Progenitor cell of endocrine pancreas (in vitro differentiated cells): ENCODE measurements at regions not wholly inside any gene's neighbourhood (a gene's known extent, or its start where the extent isn't known, plus 50 kb on each side); places are given as distances from the start of the nearest gene placed in this dataset.

Experiments used
- DNase-seq: peaks from one replicate; pipeline ENCODE4 v3.0.0; 2021; ENCODE audit warnings: low spot score; ENCODE audit not compliant: unreplicated experiment
- H3K27ac Mint-ChIP-seq: 2 replicates; pipeline ENCODE4 v1.8.0; 2021; ENCODE audit warnings: mild to moderate bottlenecking, moderate library complexity, mixed read lengths
- H3K27me3 Mint-ChIP-seq: 2 replicates; pipeline ENCODE4 v1.8.0; 2021; ENCODE audit warnings: mixed read lengths
- H3K36me3 Mint-ChIP-seq: 2 replicates; pipeline ENCODE4 v1.8.0; 2022; ENCODE audit warnings: mixed read lengths; ENCODE audit not compliant: insufficient read depth
- H3K4me1 Mint-ChIP-seq: 2 replicates; pipeline ENCODE4 v1.8.0; 2021; ENCODE audit warnings: low read depth, mixed read lengths
- H3K4me3 Mint-ChIP-seq: 2 replicates; pipeline ENCODE4 v1.8.0; 2021; ENCODE audit warnings: low read depth, mild to moderate bottlenecking, moderate library complexity, mixed read lengths
- H3K9me3 Mint-ChIP-seq: 2 replicates; pipeline ENCODE4 v1.8.0; 2021; ENCODE audit warnings: low read depth, mixed read lengths
- TF ChIP-seq, protein P1 (sequence below): fragments of 200-600 bp; sonication (generic); IDR thresholded peaks from one replicate; pipeline ENCODE4 v1.5.0; 2021; ENCODE audit warnings: antibody characterized with exemption, mild to moderate bottlenecking; ENCODE audit not compliant: unreplicated experiment

DNA sequence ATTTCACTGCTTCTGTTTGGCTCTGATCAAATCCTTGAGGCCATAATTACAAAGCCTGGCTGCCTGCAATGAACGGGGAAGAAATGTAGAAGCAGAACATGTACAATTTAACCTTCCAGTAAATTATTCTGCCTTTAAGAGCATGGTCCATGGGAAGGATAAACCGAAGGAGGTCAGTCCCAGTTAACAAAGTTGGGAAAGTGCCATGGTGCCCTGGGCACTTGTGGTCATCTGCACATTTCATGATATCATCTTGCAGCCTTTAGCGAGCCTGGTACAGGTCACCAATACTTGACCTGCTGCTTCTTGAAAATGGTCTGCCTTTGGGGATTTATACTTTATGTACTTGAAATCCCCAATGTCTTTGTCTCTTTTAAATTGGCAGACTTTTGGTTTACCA, 175.9 kb upstream of the KITLG start:
- Mint-ChIP-seq H3K4me3 (no peak overlapping the region), H3K4me1 (peaks cover 3% of the 10 kb centered on the region), H3K27ac (no peak overlapping the region), H3K36me3 (no peaks in the 10 kb centered on the region), H3K9me3 (peaks cover 7% of the 10 kb centered on the region), H3K27me3 (no peaks in the 10 kb centered on the region)
- TF ChIP-seq, protein P1, sequence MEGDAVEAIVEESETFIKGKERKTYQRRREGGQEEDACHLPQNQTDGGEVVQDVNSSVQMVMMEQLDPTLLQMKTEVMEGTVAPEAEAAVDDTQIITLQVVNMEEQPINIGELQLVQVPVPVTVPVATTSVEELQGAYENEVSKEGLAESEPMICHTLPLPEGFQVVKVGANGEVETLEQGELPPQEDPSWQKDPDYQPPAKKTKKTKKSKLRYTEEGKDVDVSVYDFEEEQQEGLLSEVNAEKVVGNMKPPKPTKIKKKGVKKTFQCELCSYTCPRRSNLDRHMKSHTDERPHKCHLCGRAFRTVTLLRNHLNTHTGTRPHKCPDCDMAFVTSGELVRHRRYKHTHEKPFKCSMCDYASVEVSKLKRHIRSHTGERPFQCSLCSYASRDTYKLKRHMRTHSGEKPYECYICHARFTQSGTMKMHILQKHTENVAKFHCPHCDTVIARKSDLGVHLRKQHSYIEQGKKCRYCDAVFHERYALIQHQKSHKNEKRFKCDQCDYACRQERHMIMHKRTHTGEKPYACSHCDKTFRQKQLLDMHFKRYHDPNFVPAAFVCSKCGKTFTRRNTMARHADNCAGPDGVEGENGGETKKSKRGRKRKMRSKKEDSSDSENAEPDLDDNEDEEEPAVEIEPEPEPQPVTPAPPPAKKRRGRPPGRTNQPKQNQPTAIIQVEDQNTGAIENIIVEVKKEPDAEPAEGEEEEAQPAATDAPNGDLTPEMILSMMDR, result no peak
- DNase-seq, result no peak

GRCh38 chr12:88753707-88754106, 173.4 kb upstream of the KITLG start:
- Mint-ChIP-seq H3K27me3 (no peaks in the 10 kb centered on the region), H3K4me1 (peaks cover 9% of the 10 kb centered on the region), H3K9me3 (peaks cover 7% of the 10 kb centered on the region), H3K27ac (no peak overlapping the region), H3K36me3 (no peaks in the 10 kb centered on the region), H3K4me3 (no peak overlapping the region)
- DNase-seq, result no peak
- TF ChIP-seq, protein P1, result no peak

- H3K9me3 Mint-ChIP-seq, result peaks cover 7% of the 10 kb centered on the region
- peaks cover 12% of the 10 kb centered on the region for H3K4me1 Mint-ChIP-seq
- no peak overlapping the region for H3K4me3 Mint-ChIP-seq
- H3K27ac Mint-ChIP-seq, result no peak overlapping the region
- DNase-seq, result no peak
- no peaks in the 10 kb centered on the region for H3K27me3 Mint-ChIP-seq
- H3K36me3 Mint-ChIP-seq, result no peaks in the 10 kb centered on the region
- TF ChIP-seq, protein P1, result no peak
These were observed 172.8 kb upstream of the KITLG start for GRCh38 chr12:88753066-88753465.

GRCh38 chr12:88752183-88752582, 171.9 kb upstream of the KITLG start:
- Mint-ChIP-seq H3K4me3 (no peak overlapping the region), H3K9me3 (peaks cover 7% of the 10 kb centered on the region), H3K27ac (no peak overlapping the region), H3K4me1 (peaks cover 21% of the 10 kb centered on the region), H3K27me3 (no peaks in the 10 kb centered on the region), H3K36me3 (no peaks in the 10 kb centered on the region)
- TF ChIP-seq, protein P1, result no peak
- no peak for DNase-seq

DNA sequence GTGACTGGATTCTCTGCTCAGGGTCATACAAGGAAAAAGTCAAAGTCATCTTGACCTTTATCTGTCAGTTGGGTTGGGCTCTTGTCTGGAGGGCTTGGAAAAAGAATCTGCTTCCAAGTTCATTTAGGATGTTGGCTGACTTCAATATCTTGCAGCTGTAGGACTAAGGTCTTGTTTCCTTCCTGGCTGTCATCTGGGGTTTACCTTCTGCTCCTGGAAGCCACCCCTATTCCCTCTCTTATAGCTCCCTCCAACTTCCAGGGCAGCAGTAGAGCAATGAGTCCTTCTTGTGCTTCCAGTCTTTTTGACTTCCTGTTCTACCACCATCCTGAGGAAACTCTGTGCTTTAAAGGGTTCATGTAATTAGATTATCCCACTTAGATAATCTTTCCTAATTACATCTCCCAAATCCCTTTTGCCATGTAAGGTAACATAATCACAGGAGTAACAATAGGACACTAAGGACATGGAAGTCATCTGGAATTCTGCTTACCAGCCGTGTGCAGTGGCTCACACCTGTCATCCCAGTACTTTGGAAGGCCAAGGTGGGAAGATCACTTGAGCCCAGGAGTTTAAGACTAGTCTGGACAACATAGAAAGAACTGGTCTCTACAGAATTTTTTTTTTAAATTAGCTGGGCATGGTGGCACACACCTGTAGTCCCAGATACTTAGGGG, 170.7 kb upstream of the KITLG start:
- TF ChIP-seq, protein P1, result no peak
- peaks cover 27% of the 10 kb centered on the region for H3K4me1 Mint-ChIP-seq

More for the DNA sequence above, 170.7 kb upstream of the KITLG start:
- DNase-seq, result no peak
- no peak overlapping the region for H3K27ac Mint-ChIP-seq
- no peak overlapping the region for H3K4me3 Mint-ChIP-seq
- H3K27me3 Mint-ChIP-seq, result no peaks in the 10 kb centered on the region
- H3K36me3 Mint-ChIP-seq, result no peaks in the 10 kb centered on the region
- H3K9me3 Mint-ChIP-seq, result peaks cover 7% of the 10 kb centered on the region
